SK-N-SH treated with all-trans-retinoic acid at 6 μM for 48 hours (cell line): ENCODE measurements at regions not wholly inside any gene's neighbourhood (a gene's known extent, or its start where the extent isn't known, plus 50 kb on each side); places are given as distances from the start of the nearest gene placed in this dataset.

Source experiments
- GLIS3 ChIP-seq: fragments of 250-450 bp; sonication (Bioruptor Pico); IDR thresholded peaks from 2 replicates; pipeline ENCODE4 v1.5.0; 2020; ENCODE audit warnings: mild to moderate bottlenecking, moderate library complexity
- OSR1 ChIP-seq: fragments of 250-450 bp; sonication (Bioruptor Pico); IDR thresholded peaks from 2 replicates; pipeline ENCODE4 v1.8.0; 2022; ENCODE audit warnings: moderate library complexity, mild to moderate bottlenecking, inconsistent platforms
- RARB ChIP-seq: fragments of 250-450 bp; sonication (Bioruptor Pico); IDR thresholded peaks from 2 replicates; pipeline ENCODE4 v1.8.0; 2021; ENCODE audit warnings: mild to moderate bottlenecking, moderate library complexity
- ZFP30 ChIP-seq: fragments of 450-650 bp; formaldehyde crosslinking; IDR thresholded peaks from 2 replicates; pipeline ENCODE4 v1.5.0; 2022; ENCODE audit warnings: mild to moderate bottlenecking, moderate library complexity
- TF ChIP-seq, protein P1 (sequence below): fragments of 250-450 bp; sonication (Bioruptor Pico); IDR thresholded peaks from 2 replicates; pipeline ENCODE4 v1.5.1; 2020; ENCODE audit warnings: low read depth, mild to moderate bottlenecking, moderate library complexity
- TF ChIP-seq, protein P2 (sequence below): fragments of 250-450 bp; sonication (Bioruptor Pico); IDR thresholded peaks from 2 replicates; pipeline ENCODE4 v1.8.0; 2020; ENCODE audit warnings: mild to moderate bottlenecking, moderate library complexity, borderline replicate concordance

DNA sequence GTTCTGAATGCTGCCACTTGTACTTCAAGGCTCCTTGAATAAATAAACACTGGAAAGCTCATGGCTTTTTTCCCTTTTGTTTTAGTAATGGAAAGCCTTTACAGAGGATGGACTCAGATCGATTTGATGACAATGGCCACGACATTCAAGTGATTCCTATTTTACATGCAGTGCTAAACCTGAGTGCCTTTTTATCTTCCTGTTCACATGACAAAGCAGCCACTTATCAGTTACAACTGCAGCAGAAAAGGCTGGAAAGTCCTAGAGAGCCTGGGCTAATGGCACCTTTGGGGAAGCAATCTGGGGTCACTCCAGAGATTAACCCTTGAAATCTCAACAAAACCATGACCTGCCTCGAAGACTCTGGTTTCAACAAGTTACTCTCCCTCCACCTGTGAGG lies 249.0 kb upstream of the AUTS2 start:
- TF ChIP-seq OSR1 (CRISPR knock-in tag): no peak
- TF ChIP-seq ZFP30 (CRISPR knock-in tag): no peak
- no peak for TF ChIP-seq GLIS3 (CRISPR knock-in tag)
- TF ChIP-seq, protein P1, sequence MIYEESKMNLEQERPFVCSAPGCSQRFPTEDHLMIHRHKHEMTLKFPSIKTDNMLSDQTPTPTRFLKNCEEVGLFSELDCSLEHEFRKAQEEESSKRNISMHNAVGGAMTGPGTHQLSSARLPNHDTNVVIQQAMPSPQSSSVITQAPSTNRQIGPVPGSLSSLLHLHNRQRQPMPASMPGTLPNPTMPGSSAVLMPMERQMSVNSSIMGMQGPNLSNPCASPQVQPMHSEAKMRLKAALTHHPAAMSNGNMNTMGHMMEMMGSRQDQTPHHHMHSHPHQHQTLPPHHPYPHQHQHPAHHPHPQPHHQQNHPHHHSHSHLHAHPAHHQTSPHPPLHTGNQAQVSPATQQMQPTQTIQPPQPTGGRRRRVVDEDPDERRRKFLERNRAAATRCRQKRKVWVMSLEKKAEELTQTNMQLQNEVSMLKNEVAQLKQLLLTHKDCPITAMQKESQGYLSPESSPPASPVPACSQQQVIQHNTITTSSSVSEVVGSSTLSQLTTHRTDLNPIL (CRISPR knock-in tag): no peak
- TF ChIP-seq, protein P2, sequence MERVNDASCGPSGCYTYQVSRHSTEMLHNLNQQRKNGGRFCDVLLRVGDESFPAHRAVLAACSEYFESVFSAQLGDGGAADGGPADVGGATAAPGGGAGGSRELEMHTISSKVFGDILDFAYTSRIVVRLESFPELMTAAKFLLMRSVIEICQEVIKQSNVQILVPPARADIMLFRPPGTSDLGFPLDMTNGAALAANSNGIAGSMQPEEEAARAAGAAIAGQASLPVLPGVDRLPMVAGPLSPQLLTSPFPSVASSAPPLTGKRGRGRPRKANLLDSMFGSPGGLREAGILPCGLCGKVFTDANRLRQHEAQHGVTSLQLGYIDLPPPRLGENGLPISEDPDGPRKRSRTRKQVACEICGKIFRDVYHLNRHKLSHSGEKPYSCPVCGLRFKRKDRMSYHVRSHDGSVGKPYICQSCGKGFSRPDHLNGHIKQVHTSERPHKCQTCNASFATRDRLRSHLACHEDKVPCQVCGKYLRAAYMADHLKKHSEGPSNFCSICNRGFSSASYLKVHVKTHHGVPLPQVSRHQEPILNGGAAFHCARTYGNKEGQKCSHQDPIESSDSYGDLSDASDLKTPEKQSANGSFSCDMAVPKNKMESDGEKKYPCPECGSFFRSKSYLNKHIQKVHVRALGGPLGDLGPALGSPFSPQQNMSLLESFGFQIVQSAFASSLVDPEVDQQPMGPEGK: no peak
- TF ChIP-seq RARB (CRISPR knock-in tag): no peak
